ENCODE measurements at regions not wholly inside any gene's neighbourhood (a gene's known extent, or its start where the extent isn't known, plus 50 kb on each side); places are given as distances from the start of the nearest gene placed in this dataset.
"Not testable (repeated sequence)": the region's sequence is repeated elsewhere in the genome, so short reads cannot be mapped to it uniquely, and the experiment has no call there.

- no peak for DNase-seq (ENCODE audit: low spot score)
Observed at GRCh38 chr11:21930408-21930807, 262.5 kb upstream of the ANO5 start.

GRCh38 chr11:21931436-21932101 is 261.3 kb upstream of the ANO5 start:
- DNase-seq (ENCODE audit: low spot score): no peak

GRCh38 chr11:21933095-21933494 is 259.8 kb upstream of the ANO5 start:
- no peak for DNase-seq (ENCODE audit: low spot score)

GRCh38 chr11:21944577-21944976 is 248.3 kb upstream of the ANO5 start:
- no peak for DNase-seq (ENCODE audit: low spot score)

GRCh38 chr11:21948876-21949275 is 244.0 kb upstream of the ANO5 start:
- DNase-seq (ENCODE audit: low spot score): no peak

GRCh38 chr11:21949763-21950413 is 243.0 kb upstream of the ANO5 start:
- no peak for DNase-seq (ENCODE audit: low spot score)

- DNase-seq (ENCODE audit: low spot score): no peak
Observed at GRCh38 chr11:21963013-21963412, 229.9 kb upstream of the ANO5 start.

- no peak for DNase-seq (ENCODE audit: low spot score)
Observed at GRCh38 chr11:21965221-21965620, 227.7 kb upstream of the ANO5 start.

- DNase-seq (ENCODE audit: low spot score): no peak
Observed at GRCh38 chr11:21968702-21969101, 224.2 kb upstream of the ANO5 start.

- DNase-seq (ENCODE audit: low spot score): no peak
Observed at GRCh38 chr11:21969841-21970240, 223.0 kb upstream of the ANO5 start.

- no peak for DNase-seq (ENCODE audit: low spot score)
Observed at GRCh38 chr11:21975242-21975641, 217.6 kb upstream of the ANO5 start.

GRCh38 chr11:21976210-21976609 is 216.7 kb upstream of the ANO5 start:
- DNase-seq (ENCODE audit: low spot score): no peak

GRCh38 chr11:21983431-21983830 is 209.5 kb upstream of the ANO5 start:
- no peak for DNase-seq (ENCODE audit: low spot score)

- no peak for DNase-seq (ENCODE audit: low spot score)
Observed at GRCh38 chr11:21986361-21986760, 206.5 kb upstream of the ANO5 start.

- DNase-seq (ENCODE audit: low spot score): no peak
Observed at GRCh38 chr11:21987261-21987660, 205.6 kb upstream of the ANO5 start.

- no peak for DNase-seq (ENCODE audit: low spot score)
Observed at GRCh38 chr11:21988477-21988876, 204.4 kb upstream of the ANO5 start.

- not testable (repeated sequence) for DNase-seq (ENCODE audit: low spot score)
Observed at GRCh38 chr11:22001803-22002202, 191.1 kb upstream of the ANO5 start.

GRCh38 chr11:22006901-22007300 is 186.0 kb upstream of the ANO5 start:
- no peak for DNase-seq (ENCODE audit: low spot score)

- DNase-seq (ENCODE audit: low spot score): no peak
Observed at GRCh38 chr11:22031791-22032190, 161.1 kb upstream of the ANO5 start.

GRCh38 chr11:22037505-22037904 is 155.4 kb upstream of the ANO5 start:
- no peak for DNase-seq (ENCODE audit: low spot score)

GRCh38 chr11:22041039-22041438 is 151.8 kb upstream of the ANO5 start:
- DNase-seq (ENCODE audit: low spot score): no peak

- DNase-seq (ENCODE audit: low spot score): no peak
Observed at GRCh38 chr11:22042081-22042480, 150.8 kb upstream of the ANO5 start.

- no peak for DNase-seq (ENCODE audit: low spot score)
Observed at GRCh38 chr11:22044126-22044525, 148.8 kb upstream of the ANO5 start.

- DNase-seq (ENCODE audit: low spot score): no peak
Observed at GRCh38 chr11:22049276-22049675, 143.6 kb upstream of the ANO5 start.

Data from HuH-7.5 (cell line).